Left cardiac atrium (tissue), 4 donors: ENCODE measurements at regions not wholly inside any gene's neighbourhood (a gene's known extent, or its start where the extent isn't known, plus 50 kb on each side); places are given as distances from the start of the nearest gene placed in this dataset.

ENCODE experiments used
- ATAC-seq, 2 donors: fragments of 200-7000 bp; cut with Tn5 transposase; one replicate each; pipeline ENCODE4 v1.9.1; 2020; ENCODE audit warnings: mild to moderate bottlenecking in 2 of 2, moderate library complexity in 2 of 2
- DNase-seq: peaks from one replicate; pipeline ENCODE4 v3.0.0-alpha.2; 2020
- intact Hi-C, 2 donors: fragments of 100-400 bp; cut with DNase I; formaldehyde crosslinking; loops; one replicate each; pipeline versions ENCODE4 v1.14.1 to v1.15.1; 2022 to 2023
- donor health status: DM: no; HTN: yes; CAD: no.
- donor health status: DM: no; HTN: yes; CAD: no; lungs with severe emphysema.
- donor health status: DM: yes; HTN: yes; CAD: no.
- donor health status: Dilated cardiomyopathy.

GRCh38 chr2:128639120-128639477, 320.4 kb upstream of the HS6ST1 start:
- DNase-seq (no peak), ATAC-seq (no peak)
- intact Hi-C loops, result no loop called here

GRCh38 chr2:128639693-128640092, 321.0 kb upstream of the HS6ST1 start:
- peak in 1 of 2 donors; percentile 16 for ATAC-seq
- DNase-seq, result no peak
- intact Hi-C loops, result no loop called here

DNA sequence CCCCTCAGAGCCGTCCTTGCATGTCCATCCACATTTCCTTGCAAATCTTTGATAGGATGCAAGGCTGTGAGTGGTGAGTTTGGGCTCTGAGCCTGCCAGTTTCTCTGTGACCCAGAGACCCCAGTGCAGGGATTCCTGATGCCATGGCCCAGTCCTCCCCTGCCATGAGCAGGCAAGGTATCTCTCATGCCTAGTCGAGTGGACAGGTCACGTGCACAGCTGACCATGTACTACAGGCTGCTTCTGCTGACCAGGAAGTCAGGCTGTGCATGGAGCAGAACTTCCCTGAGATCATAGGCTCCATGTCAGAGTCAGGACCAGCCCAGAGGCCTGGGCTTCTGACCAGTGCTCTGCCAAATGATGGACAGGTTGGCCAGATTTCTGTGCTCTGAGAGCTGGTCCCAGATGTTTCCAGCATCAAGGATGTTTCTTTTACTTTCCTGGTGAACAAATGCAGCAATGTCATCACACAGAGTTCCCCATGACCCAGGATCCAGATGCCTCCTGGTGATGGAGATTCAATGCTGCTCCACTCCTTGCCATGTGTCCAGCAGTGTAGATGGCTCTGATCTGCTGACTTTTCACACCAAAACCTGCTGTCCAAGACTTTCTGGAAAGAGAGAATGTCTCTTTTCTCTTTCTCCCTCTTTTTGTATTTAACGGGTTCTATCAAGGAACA, 321.6 kb upstream of the HS6ST1 start:
- DNase-seq (no peak), ATAC-seq (no peak)
- intact Hi-C loops, result no loop called here

GRCh38 chr2:128640845-128641360, 322.2 kb upstream of the HS6ST1 start:
- intact Hi-C loops, result no loop called here
- no peak for ATAC-seq
- no peak for DNase-seq

GRCh38 chr2:128641421-128642080, 322.9 kb upstream of the HS6ST1 start:
- intact Hi-C loops, result no loop called here
- no peak for DNase-seq
- ATAC-seq, result no peak

- intact Hi-C loops, result no loop called here
- no peak for ATAC-seq
- no peak for DNase-seq
Measured at GRCh38 chr2:128642316-128642715, 323.6 kb upstream of the HS6ST1 start.

GRCh38 chr2:128642821-128643220, 324.2 kb upstream of the HS6ST1 start:
- intact Hi-C loops, result no loop called here
- ATAC-seq, result no peak
- no peak for DNase-seq

GRCh38 chr2:128643221-128644065, 324.8 kb upstream of the HS6ST1 start:
- intact Hi-C loops, result no loop called here
- ATAC-seq, result no peak
- no peak for DNase-seq

DNA sequence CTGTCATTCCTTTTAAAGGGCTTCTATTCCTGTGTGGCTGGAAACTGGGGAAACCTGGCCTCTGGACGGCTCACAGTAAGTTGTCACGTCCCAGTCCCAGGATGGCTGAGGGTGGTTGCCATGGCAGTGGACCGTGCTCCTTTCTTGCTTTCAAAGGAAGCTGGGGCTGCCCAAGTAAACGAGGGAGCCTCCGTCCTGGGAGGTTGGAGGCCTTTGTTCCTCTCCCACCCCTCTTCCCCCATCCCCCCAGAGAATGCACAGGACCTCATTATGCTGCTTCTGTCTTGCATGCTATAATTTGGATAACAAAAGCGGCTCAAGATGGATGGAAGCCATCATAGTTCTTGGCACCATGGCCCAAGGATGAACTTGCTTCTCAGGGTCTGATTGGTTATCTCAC, 325.5 kb upstream of the HS6ST1 start:
- ATAC-seq (no peak), DNase-seq (no peak)
- intact Hi-C loops, result no loop called here

DNA sequence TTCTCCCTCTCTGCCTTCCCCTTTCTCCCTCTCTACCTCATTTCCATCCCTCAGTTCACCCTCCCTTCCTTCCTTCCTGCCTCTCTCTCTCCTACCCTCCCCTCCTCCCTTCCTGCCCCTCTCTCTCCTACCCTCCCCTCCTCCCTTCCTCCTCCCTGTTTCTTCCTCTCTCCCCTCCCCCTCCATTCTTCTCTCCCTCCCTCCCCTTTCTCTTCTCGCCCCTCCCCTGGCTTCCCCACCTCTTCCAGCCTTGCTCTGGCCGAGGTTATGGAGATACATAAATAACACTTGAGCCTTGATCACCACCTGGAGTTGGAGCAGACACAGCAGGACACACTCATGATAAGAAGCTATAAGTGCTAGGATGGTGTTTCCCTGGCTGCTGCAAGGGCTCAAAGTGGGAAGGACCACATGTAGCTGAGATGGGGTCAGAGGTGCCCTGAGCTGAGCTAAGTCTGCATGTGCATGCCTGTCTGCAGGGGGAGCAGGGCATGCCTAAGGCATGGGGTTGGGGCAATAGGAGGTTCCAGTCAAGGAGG, 326.1 kb upstream of the HS6ST1 start:
- no peak for DNase-seq
- intact Hi-C loops, result no loop called here
- ATAC-seq, result no peak

DNA sequence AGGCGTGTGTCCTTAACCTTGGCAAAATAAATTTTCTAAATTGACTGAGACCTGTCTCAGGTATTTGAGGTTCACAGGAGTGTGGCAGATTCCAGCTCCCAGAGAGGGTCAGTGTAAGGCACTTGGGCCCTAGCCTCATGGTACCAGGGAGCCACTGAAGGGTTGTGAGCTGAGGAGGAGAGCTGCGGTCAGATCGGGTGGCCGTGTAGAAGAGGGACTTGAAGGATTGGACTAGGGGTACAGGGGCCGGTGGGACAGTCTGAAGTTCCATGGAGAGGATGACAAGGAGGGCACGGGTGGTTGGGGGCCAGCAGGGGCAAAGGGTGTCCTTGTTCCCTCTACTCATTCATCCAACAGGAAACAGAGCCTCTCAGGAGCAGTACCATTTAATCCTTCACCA, 327.0 kb upstream of the HS6ST1 start:
- ATAC-seq, result no peak
- no peak for DNase-seq
- intact Hi-C loops, result no loop called here

DNA sequence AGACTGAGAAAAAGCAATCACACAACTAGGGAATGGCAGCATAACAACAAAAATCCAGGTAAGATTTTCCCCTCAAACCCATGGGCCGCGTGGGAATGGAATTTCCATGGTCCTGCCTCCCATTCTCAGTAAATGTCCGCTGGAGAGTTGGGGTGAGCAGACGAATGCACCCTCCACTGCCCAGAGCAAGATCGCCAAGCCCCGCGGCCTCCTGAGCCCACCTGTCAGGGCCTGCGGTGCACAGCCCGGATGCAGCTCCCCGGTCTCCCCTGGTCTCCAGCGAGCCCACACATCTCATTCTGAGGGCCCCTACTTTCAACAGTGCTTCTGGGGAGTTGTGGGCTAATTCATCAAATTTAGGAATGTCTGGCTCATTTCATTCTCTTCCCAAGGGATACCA, 327.4 kb upstream of the HS6ST1 start:
- intact Hi-C loops, result no loop called here
- no peak for ATAC-seq
- no peak for DNase-seq

GRCh38 chr2:128646691-128647090, 328.0 kb upstream of the HS6ST1 start:
- intact Hi-C loops, result no loop called here
- no peak for DNase-seq
- no peak for ATAC-seq

DNA sequence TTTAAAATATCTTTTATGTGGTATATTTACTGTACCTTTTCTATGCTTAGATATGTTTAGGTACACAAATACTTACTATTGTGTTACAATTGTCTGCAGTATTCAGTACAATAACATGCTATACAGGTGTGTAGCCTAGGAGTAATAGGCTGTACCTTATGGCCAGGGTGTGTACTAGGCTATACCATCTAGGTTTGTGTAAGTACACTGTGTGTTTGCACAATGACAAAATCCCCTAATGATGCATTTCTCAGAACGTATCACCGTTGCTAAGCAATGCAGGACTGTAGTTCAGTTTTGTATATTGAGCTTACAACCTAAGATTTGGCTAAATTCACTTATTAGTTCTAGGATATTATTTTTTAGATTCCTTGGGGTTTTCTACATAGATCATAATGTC, 332.3 kb upstream of the HS6ST1 start:
- no peak for ATAC-seq
- intact Hi-C loops, result no loop called here
- no peak for DNase-seq

DNA sequence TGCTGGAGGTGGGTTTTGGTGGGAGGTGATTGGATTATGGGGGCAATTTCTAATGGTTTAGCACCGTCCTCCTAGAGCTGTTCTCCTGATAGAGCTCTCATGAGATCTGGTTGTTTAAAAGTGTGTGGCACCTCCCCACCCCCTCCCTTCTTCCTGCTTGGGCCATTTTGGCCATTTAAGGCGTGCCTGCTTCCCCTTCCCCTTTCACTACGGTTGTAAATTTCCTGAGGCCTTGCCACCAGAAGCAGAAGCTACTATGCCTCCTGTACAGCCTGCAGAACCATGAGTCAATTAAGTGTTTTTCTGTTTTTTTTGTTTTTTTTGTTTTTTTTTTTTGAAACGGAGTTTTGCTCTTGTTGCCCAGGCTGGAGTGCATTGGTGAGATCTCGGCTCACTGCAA, 335.7 kb upstream of the HS6ST1 start:
- intact Hi-C loops, result no loop called here
- DNase-seq (no peak), ATAC-seq (peak in 1 of 2 donors; percentile 40)

- DNase-seq (no peak), ATAC-seq (no peak)
- intact Hi-C loops, result no loop called here
Measured at GRCh38 chr2:128660836-128661235, 342.2 kb upstream of the HS6ST1 start.

GRCh38 chr2:128661311-128661710, 342.6 kb upstream of the HS6ST1 start:
- no peak for ATAC-seq
- intact Hi-C loops, result no loop called here
- DNase-seq, result no peak

DNA sequence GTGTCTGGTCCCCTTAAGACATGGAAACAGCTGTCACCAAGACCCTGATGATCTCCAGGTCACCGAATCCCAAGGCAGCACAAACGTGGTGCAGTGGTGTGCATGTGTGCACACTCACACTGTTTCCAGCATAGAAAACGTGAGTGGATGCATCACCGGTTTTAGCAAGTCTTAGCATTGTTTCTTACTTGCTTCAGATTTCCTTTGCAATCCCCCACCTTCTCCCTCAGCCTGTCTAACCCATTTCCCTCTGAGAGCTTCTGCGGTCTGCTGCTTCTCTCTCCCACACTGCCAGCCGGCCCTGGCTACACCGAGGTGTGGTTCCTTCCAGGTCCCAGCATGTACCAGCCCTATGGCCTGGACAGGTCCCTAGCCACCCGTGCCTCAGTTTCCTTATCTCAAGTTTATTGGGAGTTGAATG, 343.4 kb upstream of the HS6ST1 start:
- intact Hi-C loops, result no loop called here
- no peak for ATAC-seq
- DNase-seq, result no peak

DNA sequence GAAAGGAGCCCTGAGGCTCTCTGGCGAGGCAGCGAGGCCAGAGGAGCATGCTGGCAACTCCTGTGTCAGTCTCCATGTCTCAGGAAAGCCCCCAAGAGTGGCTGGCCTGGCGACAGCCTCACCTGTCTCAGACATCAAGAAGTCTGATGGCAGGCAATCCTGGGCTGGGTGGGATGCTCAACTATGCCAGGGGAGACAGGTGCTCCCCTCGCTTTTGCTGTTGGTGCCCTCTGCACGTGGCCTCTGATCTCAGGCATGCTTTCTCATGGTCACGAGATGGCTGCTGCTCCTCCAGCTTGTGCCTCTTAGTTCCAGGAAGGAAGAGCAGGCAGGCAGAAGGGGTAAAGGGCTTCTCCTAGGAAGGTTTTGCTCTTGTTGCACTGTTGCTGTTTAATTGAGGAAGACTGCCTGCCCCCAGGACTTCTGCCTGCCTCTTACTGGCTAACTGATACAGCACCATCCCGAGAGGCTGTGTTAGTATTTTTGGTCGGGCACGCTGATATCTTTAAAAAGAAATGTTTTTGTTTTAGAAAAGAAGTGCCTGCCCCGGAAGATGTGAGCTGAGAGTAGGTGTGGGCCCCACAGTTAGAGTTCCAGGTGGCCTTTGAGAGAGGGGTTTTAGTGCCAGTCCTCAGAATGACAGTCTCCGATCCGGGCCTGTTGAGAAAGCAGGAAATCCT, 344.8 kb upstream of the HS6ST1 start:
- DNase-seq (no peak), ATAC-seq (no peak)
- intact Hi-C loops, result no loop called here
